ENCODE measurements at regions not wholly inside any gene's neighbourhood (a gene's known extent, or its start where the extent isn't known, plus 50 kb on each side); places are given as distances from the start of the nearest gene placed in this dataset.

DNA sequence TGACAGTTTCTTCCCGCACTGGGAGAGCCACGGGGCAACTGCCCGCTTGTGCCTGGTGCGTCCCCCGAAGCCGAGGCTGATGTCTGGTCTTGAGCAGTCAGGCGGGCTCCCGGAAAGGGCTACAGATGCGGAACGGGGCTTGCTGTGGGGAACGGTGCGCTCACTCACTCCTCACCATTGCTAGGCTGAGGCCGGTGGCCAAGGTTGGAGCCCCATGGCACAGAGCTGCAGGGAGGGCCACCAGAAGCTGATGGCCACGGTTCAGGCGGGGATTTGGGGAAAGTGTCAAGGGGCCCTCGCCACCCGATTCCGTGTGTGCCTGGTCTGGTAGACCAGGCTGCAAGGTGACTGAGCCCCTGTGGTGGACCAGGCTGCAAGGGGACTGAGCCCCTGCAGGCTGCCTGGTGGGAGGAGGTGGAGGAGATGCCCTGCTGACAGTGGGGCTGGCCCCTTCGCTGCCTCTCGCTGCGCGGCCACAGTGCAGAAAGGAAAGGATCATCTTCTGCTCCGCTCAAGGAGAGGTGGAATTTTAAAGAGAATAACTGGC is 1315.8 kb downstream of the BRD1 start:
- ChIA-PET CTCF (no interaction called here), POLR2A (no interaction called here)
- Histone ChIP-seq H3K36me3 (ENCODE audit: control insufficient read depth in 2 of 2, insufficient read depth in 1 of 2, low read length in 2 of 2) (no peaks in the 10 kb centered on the region), H3K27ac (ENCODE audit: extremely low read depth, low read depth, low read length) (no peak overlapping the region), H3K4me1 (ENCODE audit: control insufficient read depth, insufficient read depth, low read length) (no peaks in the 10 kb centered on the region), H3K4me3 (ENCODE audit: low read depth, low read length) (no peak overlapping the region), H3K9me3 (ENCODE audit: control insufficient read depth, insufficient read depth, low read depth, low read length) (no peaks in the 10 kb centered on the region)
- no peak for TF ChIP-seq OVOL3 (tag by site-specific recombination; IDR thresholded peaks at IDR 0.05)
- no peak for TF ChIP-seq ZNF157 (tag by site-specific recombination; IDR thresholded peaks at IDR 0.05)
- TF ChIP-seq ZNF394 (tag by site-specific recombination; IDR thresholded peaks at IDR 0.05; ENCODE audit: borderline replicate concordance), result no peak
- TF ChIP-seq ZNF354C (tag by site-specific recombination; IDR thresholded peaks at IDR 0.05; ENCODE audit: borderline replicate concordance, low read depth), result no peak
- no peak for TF ChIP-seq ZNF529 (tag by site-specific recombination; IDR thresholded peaks at IDR 0.05; ENCODE audit: insufficient replicate concordance)
- TF ChIP-seq ZNF785 (tag by site-specific recombination; IDR thresholded peaks at IDR 0.05), result no peak
- TF ChIP-seq ZFP41 (tag by site-specific recombination; IDR thresholded peaks at IDR 0.05; ENCODE audit: borderline replicate concordance), result no peak
- no peak for TF ChIP-seq ZNF37A (tag by site-specific recombination; IDR thresholded peaks at IDR 0.05)
- no peak for TF ChIP-seq ZEB2 (tag by site-specific recombination; IDR thresholded peaks at IDR 0.05)
- no peak for TF ChIP-seq ZNF426 (tag by site-specific recombination; IDR thresholded peaks at IDR 0.05)
- TF ChIP-seq ZXDB (tag by site-specific recombination; IDR thresholded peaks at IDR 0.05), result no peak
- no peak for TF ChIP-seq ZNF214 (tag by site-specific recombination; IDR thresholded peaks at IDR 0.05; ENCODE audit: borderline replicate concordance)
- no peak for TF ChIP-seq ZNF585B (tag by site-specific recombination; IDR thresholded peaks at IDR 0.05)
- no peak for TF ChIP-seq ZNF510 (tag by site-specific recombination; IDR thresholded peaks at IDR 0.05; ENCODE audit: insufficient replicate concordance)
- no peak for TF ChIP-seq KLF10 (tag by site-specific recombination; IDR thresholded peaks at IDR 0.05)

DNA sequence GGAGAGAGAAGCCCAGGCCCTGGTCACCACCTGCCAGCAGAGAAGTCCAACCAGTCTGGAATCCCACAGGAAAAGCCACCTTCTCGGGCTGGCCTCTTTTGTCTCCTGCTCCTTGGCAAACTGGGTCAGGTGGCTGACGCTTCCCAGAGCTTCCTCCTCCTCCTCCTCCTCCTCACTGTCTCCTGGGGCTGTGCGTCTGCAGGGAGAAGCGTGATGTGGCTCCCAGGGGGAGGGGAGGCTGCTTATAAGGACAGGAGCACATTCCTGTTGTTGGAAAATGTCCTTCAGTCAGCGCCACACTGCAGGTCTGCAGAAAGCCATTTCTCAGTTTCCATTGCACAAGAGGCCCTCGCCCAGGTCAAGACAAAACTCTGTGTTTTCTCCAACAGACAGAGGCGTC is 1316.5 kb downstream of the BRD1 start:
- no peak overlapping the region for H3K4me3 ChIP-seq (ENCODE audit: low read depth, low read length)
- H3K36me3 ChIP-seq (ENCODE audit: control insufficient read depth in 2 of 2, insufficient read depth in 1 of 2, low read length in 2 of 2), result no peaks in the 10 kb centered on the region
- no peak overlapping the region for H3K27ac ChIP-seq (ENCODE audit: extremely low read depth, low read depth, low read length)
- H3K9me3 ChIP-seq (ENCODE audit: control insufficient read depth, insufficient read depth, low read depth, low read length), result no peaks in the 10 kb centered on the region
- ChIA-PET CTCF (no interaction called here), POLR2A (no interaction called here)
- no peaks in the 10 kb centered on the region for H3K4me1 ChIP-seq (ENCODE audit: control insufficient read depth, insufficient read depth, low read length)
- TF ChIP-seq ZNF664 (tag by site-specific recombination; IDR thresholded peaks at IDR 0.05) (no peak), ZNF530 (tag by site-specific recombination; IDR thresholded peaks at IDR 0.05; ENCODE audit: low read depth) (no peak), ZNF175 (tag by site-specific recombination; IDR thresholded peaks at IDR 0.05) (no peak), ZNF558 (tag by site-specific recombination; IDR thresholded peaks at IDR 0.05) (no peak), ZNF560 (tag by site-specific recombination; IDR thresholded peaks at IDR 0.05; ENCODE audit: borderline replicate concordance) (no peak), SCRT1 (tag by site-specific recombination; IDR thresholded peaks at IDR 0.05; ENCODE audit: borderline replicate concordance) (no peak), ZSCAN23 (tag by site-specific recombination; IDR thresholded peaks at IDR 0.05) (no peak), ZNF274 (IDR thresholded peaks at IDR 0.05; ENCODE audit: low read length) (no peak), ZNF274 (tag by site-specific recombination; IDR thresholded peaks at IDR 0.05; ENCODE audit: borderline replicate concordance) (no peak), YY1 (tag by site-specific recombination; IDR thresholded peaks at IDR 0.05) (no peak), ZBTB8A (tag by site-specific recombination; IDR thresholded peaks at IDR 0.05) (no peak), ZNF600 (tag by site-specific recombination; IDR thresholded peaks at IDR 0.05) (no peak)
- TF ChIP-seq, protein P1, sequence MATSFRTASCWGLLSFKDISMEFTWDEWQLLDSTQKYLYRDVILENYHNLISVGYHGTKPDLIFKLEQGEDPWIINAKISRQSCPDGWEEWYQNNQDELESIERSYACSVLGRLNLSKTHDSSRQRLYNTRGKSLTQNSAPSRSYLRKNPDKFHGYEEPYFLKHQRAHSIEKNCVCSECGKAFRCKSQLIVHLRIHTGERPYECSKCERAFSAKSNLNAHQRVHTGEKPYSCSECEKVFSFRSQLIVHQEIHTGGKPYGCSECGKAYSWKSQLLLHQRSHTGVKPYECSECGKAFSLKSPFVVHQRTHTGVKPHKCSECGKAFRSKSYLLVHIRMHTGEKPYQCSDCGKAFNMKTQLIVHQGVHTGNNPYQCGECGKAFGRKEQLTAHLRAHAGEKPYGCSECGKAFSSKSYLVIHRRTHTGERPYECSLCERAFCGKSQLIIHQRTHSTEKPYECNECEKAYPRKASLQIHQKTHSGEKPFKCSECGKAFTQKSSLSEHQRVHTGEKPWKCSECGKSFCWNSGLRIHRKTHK (tag by site-specific recombination; IDR thresholded peaks at IDR 0.05), result no peak
- TF ChIP-seq, protein P2, sequence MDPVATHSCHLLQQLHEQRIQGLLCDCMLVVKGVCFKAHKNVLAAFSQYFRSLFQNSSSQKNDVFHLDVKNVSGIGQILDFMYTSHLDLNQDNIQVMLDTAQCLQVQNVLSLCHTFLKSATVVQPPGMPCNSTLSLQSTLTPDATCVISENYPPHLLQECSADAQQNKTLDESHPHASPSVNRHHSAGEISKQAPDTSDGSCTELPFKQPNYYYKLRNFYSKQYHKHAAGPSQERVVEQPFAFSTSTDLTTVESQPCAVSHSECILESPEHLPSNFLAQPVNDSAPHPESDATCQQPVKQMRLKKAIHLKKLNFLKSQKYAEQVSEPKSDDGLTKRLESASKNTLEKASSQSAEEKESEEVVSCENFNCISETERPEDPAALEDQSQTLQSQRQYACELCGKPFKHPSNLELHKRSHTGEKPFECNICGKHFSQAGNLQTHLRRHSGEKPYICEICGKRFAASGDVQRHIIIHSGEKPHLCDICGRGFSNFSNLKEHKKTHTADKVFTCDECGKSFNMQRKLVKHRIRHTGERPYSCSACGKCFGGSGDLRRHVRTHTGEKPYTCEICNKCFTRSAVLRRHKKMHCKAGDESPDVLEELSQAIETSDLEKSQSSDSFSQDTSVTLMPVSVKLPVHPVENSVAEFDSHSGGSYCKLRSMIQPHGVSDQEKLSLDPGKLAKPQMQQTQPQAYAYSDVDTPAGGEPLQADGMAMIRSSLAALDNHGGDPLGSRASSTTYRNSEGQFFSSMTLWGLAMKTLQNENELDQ (tag by site-specific recombination; IDR thresholded peaks at IDR 0.05; ENCODE audit: low read depth), result no peak
- TF ChIP-seq, protein P3, sequence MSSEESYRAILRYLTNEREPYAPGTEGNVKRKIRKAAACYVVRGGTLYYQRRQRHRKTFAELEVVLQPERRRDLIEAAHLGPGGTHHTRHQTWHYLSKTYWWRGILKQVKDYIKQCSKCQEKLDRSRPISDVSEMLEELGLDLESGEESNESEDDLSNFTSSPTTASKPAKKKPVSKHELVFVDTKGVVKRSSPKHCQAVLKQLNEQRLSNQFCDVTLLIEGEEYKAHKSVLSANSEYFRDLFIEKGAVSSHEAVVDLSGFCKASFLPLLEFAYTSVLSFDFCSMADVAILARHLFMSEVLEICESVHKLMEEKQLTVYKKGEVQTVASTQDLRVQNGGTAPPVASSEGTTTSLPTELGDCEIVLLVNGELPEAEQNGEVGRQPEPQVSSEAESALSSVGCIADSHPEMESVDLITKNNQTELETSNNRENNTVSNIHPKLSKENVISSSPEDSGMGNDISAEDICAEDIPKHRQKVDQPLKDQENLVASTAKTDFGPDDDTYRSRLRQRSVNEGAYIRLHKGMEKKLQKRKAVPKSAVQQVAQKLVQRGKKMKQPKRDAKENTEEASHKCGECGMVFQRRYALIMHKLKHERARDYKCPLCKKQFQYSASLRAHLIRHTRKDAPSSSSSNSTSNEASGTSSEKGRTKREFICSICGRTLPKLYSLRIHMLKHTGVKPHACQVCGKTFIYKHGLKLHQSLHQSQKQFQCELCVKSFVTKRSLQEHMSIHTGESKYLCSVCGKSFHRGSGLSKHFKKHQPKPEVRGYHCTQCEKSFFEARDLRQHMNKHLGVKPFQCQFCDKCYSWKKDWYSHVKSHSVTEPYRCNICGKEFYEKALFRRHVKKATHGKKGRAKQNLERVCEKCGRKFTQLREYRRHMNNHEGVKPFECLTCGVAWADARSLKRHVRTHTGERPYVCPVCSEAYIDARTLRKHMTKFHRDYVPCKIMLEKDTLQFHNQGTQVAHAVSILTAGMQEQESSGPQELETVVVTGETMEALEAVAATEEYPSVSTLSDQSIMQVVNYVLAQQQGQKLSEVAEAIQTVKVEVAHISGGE (tag by site-specific recombination; conservative IDR thresholded peaks at IDR 0.05; ENCODE audit: low read depth), result no peak
